ENCODE measurements at regions not wholly inside any gene's neighbourhood (a gene's known extent, or its start where the extent isn't known, plus 50 kb on each side); places are given as distances from the start of the nearest gene placed in this dataset.
"Not testable (repeated sequence)": the region's sequence is repeated elsewhere in the genome, so short reads cannot be mapped to it uniquely, and the experiment has no call there.

DNA sequence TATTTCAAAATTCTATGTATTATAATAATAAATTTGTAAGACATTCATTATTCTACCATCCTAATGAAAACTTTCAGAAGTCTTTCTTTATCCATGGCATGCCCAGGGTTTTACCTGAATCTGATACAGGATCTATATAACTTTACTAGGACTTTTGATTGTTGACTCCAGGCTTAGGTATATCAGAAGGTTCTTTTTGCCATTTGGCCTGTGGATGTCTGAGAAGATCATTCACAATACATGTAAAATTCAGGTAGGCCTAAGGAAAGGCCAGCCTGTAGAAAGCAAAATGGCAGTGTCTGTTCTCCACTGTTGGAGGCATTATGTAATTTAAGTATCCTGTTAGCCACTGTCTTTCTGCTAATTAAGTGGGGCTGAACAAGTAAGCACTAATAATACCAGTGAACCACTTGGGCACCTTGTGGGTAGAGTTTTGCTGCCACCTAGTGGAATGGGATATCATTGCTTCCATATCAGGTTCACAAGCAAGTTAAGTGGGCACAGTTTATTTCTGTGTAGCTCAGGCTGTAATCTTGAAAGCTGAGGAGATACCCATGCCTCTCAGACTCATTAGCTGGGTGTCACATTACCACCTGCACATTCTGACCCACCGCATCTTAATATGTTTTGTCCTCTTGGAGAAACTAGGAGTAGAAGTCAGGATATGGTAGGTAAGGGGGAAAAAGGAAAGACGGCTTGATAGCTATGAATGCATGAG lies 105.5 kb downstream of the SEPTIN7 start:
- DNase-seq = peak; percentile 80
- in situ Hi-C loops (cut with MboI; ENCODE audit: low pct_unique_long_range_greater_than_20kb, low sequenced_read_pairs) = loop anchor here (25.0 kb wide), 1 partner anchor 194 kb away; no protein-coding TSS in a partner anchor

- no peak for DNase-seq
- in situ Hi-C loops (cut with MboI; ENCODE audit: low pct_unique_long_range_greater_than_20kb, low sequenced_read_pairs) = loop anchor here (25.0 kb wide), 1 partner anchor 196 kb away; no protein-coding TSS in a partner anchor
These were observed 107.7 kb downstream of the SEPTIN7 start for GRCh38 chr7:35908331-35909216.

DNA sequence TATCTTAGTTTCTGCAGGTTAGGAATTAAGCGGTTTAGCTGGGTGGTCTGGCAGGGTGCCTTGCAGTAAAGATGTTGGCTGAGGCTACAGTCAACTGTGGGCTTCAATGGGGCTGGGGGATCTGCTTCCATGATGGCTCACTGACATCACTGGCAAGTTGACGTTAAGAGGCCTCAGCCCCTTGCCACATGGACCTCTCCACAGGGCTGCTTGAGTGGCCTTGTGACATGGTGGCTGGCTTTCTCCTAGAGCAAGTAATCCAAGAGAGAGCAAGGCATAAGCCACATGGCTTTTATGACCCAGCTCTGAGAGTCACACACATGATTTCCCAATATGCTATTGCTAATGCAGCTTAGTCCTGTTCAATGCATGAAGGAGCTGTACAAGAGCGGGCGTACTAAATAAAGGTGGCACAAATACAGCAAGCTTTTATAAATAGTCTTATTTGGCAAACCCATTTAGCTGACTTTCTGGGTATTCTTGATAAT lies 109.1 kb downstream of the SEPTIN7 start:
- in situ Hi-C loops (cut with MboI; ENCODE audit: low pct_unique_long_range_greater_than_20kb, low sequenced_read_pairs) = loop anchor here (25.0 kb wide), 1 partner anchor 198 kb away; no protein-coding TSS in a partner anchor
- no peak for DNase-seq

- in situ Hi-C loops (cut with MboI; ENCODE audit: low pct_unique_long_range_greater_than_20kb, low sequenced_read_pairs) = loop anchor here (25.0 kb wide), 1 partner anchor 198 kb away; no protein-coding TSS in a partner anchor
- DNase-seq = not testable (repeated sequence)
These were observed 109.8 kb downstream of the SEPTIN7 start for GRCh38 chr7:35910621-35911020.

- in situ Hi-C loops (cut with MboI; ENCODE audit: low pct_unique_long_range_greater_than_20kb, low sequenced_read_pairs) = loop anchor here (25.0 kb wide), 1 partner anchor 201 kb away; no protein-coding TSS in a partner anchor
- not testable (repeated sequence) for DNase-seq
These were observed 112.5 kb downstream of the SEPTIN7 start for GRCh38 chr7:35913350-35913749.

DNA sequence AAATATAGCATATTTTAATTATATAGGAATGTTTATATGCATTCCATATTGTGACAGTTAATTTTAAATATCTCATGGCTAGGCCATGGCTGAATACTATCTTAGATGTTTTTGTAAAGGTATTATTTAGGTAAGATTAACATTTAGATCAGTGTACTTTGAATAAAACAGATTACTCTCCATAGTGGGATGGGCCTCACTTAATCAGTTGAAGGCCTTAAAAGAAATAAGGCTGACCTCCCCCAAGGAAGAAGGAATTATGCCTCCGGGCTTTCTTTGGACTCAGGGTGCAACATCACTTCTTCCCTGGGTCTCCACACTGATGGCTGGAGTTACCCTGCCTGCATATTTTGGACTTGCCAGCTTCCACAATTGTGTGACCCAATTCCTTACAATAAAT lies 113.4 kb downstream of the SEPTIN7 start:
- not testable (repeated sequence) for DNase-seq
- in situ Hi-C loops (cut with MboI; ENCODE audit: low pct_unique_long_range_greater_than_20kb, low sequenced_read_pairs) = loop anchor here (25.0 kb wide), 1 partner anchor 202 kb away; no protein-coding TSS in a partner anchor

DNA sequence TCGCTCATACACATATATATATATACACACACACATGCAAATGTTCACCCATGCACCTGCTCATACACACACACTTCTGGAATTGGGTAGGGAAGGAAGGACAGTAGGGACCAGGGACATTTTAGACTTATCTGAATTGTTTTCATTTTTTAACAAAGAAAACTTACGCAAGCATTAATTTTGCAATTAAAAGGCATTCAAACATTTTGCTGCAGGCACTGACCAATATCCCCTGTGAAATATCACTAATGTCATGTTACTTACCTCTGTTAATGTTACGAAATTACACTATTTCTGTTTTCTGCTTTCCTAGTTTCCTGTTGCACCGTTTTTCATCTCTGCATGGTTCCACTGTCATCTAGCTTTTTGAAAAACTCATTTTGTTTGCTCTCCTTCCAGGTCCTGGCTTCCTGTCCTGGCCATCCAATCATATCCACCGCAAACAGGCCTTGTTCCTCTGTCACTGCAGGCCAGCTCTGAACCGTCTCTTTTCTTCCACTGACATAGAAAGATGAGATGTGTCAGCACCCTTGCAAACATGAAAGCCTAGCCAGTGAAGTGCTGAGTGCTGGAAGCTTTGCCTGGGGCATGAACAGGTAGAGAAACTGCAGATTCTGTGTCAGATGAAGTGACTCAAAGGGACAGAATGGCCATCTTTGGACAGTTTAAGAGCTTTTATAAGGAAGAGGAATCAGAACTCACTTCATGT lies 114.5 kb downstream of the SEPTIN7 start:
- in situ Hi-C loops (cut with MboI; ENCODE audit: low pct_unique_long_range_greater_than_20kb, low sequenced_read_pairs) = loop anchor here (25.0 kb wide), 1 partner anchor 203 kb away; no protein-coding TSS in a partner anchor
- not testable (repeated sequence) for DNase-seq

DNA sequence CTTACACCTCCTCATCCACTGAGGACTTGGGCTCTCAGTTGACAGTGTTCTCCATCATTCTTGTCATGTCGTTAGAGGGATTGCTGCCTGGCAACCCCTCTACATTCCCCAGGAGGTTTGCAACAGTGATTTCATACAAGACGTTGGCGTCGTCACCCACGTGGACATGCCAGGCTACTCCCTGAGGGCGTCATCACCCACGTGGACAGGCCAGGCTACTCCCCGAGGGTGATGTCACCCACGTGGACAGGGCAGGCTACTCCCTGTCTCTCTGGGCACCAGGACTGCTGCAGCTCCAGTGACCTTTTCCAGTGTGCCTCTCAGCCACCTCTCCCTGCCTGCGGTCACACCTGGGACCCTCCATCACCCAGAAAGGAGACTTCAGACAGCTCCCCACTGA lies 117.4 kb downstream of the SEPTIN7 start:
- in situ Hi-C loops (cut with MboI; ENCODE audit: low pct_unique_long_range_greater_than_20kb, low sequenced_read_pairs) = loop anchor here (25.0 kb wide), 1 partner anchor 206 kb away; no protein-coding TSS in a partner anchor
- DNase-seq = not testable (repeated sequence)

GRCh38 chr7:35919607-35920006 lies 118.8 kb downstream of the SEPTIN7 start:
- peak; percentile 58 for DNase-seq
- in situ Hi-C loops (cut with MboI; ENCODE audit: low pct_unique_long_range_greater_than_20kb, low sequenced_read_pairs) = loop anchor here (25.0 kb wide), 1 partner anchor 207 kb away; no protein-coding TSS in a partner anchor

DNA sequence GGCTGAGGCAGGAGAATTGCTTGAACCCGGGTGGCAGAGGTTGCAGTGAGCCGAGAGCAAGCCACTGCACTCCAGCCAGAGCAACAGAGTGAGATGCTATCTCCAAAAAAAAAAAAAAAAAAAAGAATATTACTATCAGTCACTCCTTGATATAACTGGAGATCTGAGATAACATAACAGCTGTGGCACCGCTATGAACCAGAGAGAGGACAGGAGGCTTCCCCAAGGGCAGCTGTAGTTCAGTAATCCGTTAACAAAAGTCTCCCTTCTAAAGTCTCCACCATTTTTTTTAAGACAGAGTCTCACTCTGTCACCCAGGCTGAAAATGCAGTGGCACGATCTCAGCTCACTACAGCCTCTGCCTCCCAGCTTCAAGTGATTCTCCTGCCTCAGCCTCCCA lies 120.5 kb downstream of the SEPTIN7 start:
- in situ Hi-C loops (cut with MboI; ENCODE audit: low pct_unique_long_range_greater_than_20kb, low sequenced_read_pairs) = loop anchor here (25.0 kb wide), 1 partner anchor 209 kb away; no protein-coding TSS in a partner anchor
- not testable (repeated sequence) for DNase-seq

DNA sequence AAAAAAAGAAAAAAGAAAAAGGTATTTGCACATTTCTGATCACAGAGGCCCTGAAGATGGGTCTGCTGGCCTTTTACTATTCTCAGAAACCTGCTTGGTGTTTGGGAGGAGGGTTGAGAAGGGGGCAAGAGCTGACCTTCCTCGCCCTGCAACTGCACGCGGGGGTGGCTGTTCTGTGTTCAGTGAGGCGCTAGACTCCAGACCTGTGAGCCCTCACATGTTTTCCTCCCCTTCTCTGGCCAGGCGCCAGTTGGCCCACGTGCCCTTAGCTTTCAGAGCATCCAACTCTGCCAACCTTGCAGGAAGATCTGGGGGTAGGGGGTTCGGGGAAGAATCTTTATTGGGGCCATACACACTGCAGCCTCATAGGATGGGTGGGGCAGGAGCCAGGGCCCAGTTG lies 123.8 kb downstream of the SEPTIN7 start:
- DNase-seq = not testable (repeated sequence)
- in situ Hi-C loops (cut with MboI; ENCODE audit: low pct_unique_long_range_greater_than_20kb, low sequenced_read_pairs) = loop anchor here (25.0 kb wide), 1 partner anchor 212 kb away; no protein-coding TSS in a partner anchor

DNA sequence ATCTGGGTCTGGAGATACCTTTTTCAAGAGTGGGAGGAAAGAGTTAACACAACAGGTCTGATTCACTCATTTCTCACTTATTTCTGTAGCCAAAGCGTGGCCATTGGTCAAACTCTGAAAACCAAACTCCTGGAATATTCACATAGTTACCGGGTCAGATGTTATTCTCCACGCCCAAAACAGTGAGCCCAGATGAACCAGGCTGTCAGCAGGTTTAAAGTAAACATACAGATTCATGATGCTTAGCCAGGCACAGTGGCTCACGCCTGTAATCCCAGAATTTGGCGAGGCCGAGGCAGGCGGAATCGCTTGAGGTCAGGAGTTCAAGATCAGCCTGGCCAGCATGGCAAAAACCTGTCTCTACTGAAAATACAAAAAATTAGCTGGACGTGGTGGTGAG lies 126.1 kb downstream of the SEPTIN7 start:
- DNase-seq; in situ Hi-C loops (cut with MboI; ENCODE audit: low pct_unique_long_range_greater_than_20kb, low sequenced_read_pairs): not testable (repeated sequence)

- in situ Hi-C loops (cut with MboI; ENCODE audit: low pct_unique_long_range_greater_than_20kb, low sequenced_read_pairs); DNase-seq: not testable (repeated sequence)
These were observed 130.3 kb downstream of the SEPTIN7 start for GRCh38 chr7:35931134-35931533.

DNA sequence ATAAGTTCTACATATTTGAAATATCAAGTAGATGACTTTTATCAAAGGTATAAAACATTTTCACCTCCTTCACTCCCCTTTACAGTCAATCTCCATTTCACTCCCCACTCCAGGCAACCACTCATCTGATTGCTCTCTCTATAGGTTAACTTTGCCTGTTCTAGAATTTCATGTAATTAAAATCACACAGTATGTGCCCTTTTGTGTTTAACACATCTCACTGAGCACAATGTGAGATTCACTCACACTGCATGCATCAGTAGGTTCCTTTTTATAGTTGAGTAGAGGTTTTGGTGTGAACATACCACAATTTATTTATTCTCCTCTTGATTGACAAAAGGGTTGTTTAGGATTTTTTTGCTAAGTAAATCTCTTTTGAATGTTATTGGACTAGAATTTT lies 130.7 kb downstream of the SEPTIN7 start:
- in situ Hi-C loops (cut with MboI; ENCODE audit: low pct_unique_long_range_greater_than_20kb, low sequenced_read_pairs); DNase-seq: not testable (repeated sequence)

GRCh38 chr7:35940695-35941094 lies 139.8 kb downstream of the SEPTIN7 start:
- in situ Hi-C loops (cut with MboI; ENCODE audit: low pct_unique_long_range_greater_than_20kb, low sequenced_read_pairs); DNase-seq: not testable (repeated sequence)

GRCh38 chr7:35945621-35946020 lies 144.8 kb downstream of the SEPTIN7 start:
- in situ Hi-C loops (cut with MboI; ENCODE audit: low pct_unique_long_range_greater_than_20kb, low sequenced_read_pairs); DNase-seq: not testable (repeated sequence)

DNA sequence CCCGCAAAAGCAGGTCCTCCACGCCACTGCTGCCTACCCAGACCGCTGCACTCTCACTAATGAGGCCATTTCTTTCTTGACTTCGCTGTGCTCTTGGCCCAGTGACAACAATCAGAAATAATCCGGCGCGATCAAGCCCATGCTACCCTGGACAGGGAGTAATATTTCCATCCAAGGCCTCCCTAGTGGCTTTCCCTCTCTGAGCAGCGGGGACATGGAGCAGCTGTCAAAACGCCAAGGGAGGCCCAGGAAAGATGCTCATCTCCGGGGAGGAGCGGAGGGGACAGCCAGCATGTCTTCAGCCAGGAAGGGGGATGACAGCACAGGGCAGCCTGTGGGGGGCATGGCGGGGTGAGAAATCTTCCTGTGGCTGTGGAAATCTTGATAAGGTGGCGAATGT lies 154.9 kb downstream of the SEPTIN7 start:
- DNase-seq; in situ Hi-C loops (cut with MboI; ENCODE audit: low pct_unique_long_range_greater_than_20kb, low sequenced_read_pairs): not testable (repeated sequence)

DNA sequence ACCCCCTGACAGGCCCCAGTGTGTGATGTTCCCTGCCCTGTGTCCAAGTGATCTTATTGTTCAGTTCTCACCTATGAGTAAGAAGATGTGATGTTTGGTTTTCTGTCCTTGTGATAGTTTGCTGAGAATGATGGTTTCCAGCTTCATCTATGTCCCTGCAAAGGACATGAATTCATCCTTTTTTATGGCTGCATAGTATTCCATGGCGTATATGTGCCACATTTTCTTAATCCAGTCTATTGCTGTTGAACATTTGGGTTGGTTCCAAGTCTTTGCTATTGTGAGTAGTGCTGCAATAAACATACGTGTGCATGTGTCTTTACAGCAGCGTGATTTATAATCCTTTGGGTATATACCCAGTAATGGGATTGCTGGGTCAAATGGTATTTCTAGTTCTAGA lies 156.1 kb downstream of the SEPTIN7 start:
- in situ Hi-C loops (cut with MboI; ENCODE audit: low pct_unique_long_range_greater_than_20kb, low sequenced_read_pairs); DNase-seq: not testable (repeated sequence)
